Thoracic aorta (tissue), 2 donors: ENCODE measurements at regions not wholly inside any gene's neighbourhood (a gene's known extent, or its start where the extent isn't known, plus 50 kb on each side); places are given as distances from the start of the nearest gene placed in this dataset.
"Not testable (repeated sequence)": the region's sequence is repeated elsewhere in the genome, so short reads cannot be mapped to it uniquely, and the experiment has no call there.

ENCODE experiments used
- ATAC-seq: fragments of 150-250 bp; one replicate; pipeline ENCODE4 v1.8.0; 2017; ENCODE audit warnings: low read depth; ENCODE audit not compliant: insufficient number of reproducible peaks, low FRiP score
- DNase-seq: peaks from one replicate; pipeline ENCODE4 v3.0.0-alpha.2; 2020; ENCODE audit warnings: low spot score
- H3K27ac ChIP-seq, 2 donors: fragments of 200-600 bp; sonication (generic); 1 replicate in 1 of 2; 2 replicates in 1 of 2; pipeline ENCODE4 v1.5.1; 2016; ENCODE audit warnings: mild to moderate bottlenecking in 2 of 2, moderate library complexity in 2 of 2
- H3K27me3 ChIP-seq: fragments of 200-600 bp; sonication (generic); replicated peaks from 2 replicates; pipeline ENCODE4 v1.6.0; 2016; ENCODE audit warnings: mild to moderate bottlenecking; ENCODE audit not compliant: insufficient read depth
- H3K36me3 ChIP-seq: fragments of 200-600 bp; sonication (generic); one replicate; pipeline ENCODE4 v1.5.1; 2016
- H3K4me1 ChIP-seq, 2 donors: fragments of 200-600 bp; sonication (generic); 1 replicate in 1 of 2; 2 replicates in 1 of 2; pipeline versions ENCODE4 v1.5.1 to v1.6.0; 2016; ENCODE audit warnings: low read depth in 2 of 2, mild to moderate bottlenecking in 1 of 2; ENCODE audit not compliant: control insufficient read depth in 1 of 2
- H3K4me3 ChIP-seq: fragments of 200-600 bp; sonication (generic); 2 replicates; pipeline ENCODE4 v1.5.1; 2016; ENCODE audit warnings: mild to moderate bottlenecking
- H3K9me3 ChIP-seq: fragments of 200-600 bp; sonication (generic); 2 replicates; pipeline ENCODE4 v1.5.1; 2016
- TF ChIP-seq, protein P1 (sequence below): fragments of 200-600 bp; sonication (generic); IDR thresholded peaks from one replicate; pipeline ENCODE4 v1.5.1; 2019; ENCODE audit warnings: antibody characterized with exemption

DNA sequence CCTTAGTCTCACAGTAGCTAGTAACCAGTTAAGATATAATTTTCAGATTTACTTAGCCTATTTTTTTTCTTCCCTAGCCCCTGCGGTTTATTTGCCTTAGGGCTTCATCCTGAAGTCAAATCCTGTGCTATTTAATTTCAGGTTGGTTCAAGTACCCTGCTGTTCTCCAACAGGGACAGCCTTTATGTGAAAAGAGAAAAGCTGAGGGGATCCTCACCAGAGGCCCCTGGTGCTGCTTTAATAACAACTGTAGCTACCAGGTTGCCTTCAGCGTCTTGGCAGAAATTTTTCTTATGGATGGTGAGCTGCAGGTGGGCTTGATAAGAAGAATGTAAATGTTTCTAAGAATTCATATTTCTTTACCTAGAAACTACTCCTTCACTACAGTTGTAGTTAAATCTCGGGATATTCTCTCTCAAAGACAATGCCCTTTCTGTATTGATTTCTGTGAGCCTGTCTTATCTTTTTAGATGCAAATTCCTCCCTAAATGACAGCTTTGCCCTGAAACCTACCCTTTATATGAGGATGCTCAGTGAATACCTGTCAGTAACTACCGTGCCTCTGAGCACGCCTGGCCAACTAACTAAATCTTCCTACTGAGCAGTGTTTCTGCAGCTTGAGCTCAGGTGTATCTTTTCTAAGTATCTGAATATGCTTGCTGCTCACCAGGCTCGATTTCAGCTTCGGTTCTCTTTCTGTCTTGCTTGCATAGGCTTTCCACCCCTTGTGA is 320.5 kb downstream of the MMUT start:
- H3K27ac ChIP-seq, result no peak overlapping the region
- DNase-seq, result no peak
- no peaks in the 10 kb centered on the region for H3K9me3 ChIP-seq
- no peaks in the 10 kb centered on the region for H3K36me3 ChIP-seq
- H3K4me1 ChIP-seq, result no peaks in the 10 kb centered on the region
- H3K27me3 ChIP-seq, result no peaks in the 10 kb centered on the region
- TF ChIP-seq, protein P1, sequence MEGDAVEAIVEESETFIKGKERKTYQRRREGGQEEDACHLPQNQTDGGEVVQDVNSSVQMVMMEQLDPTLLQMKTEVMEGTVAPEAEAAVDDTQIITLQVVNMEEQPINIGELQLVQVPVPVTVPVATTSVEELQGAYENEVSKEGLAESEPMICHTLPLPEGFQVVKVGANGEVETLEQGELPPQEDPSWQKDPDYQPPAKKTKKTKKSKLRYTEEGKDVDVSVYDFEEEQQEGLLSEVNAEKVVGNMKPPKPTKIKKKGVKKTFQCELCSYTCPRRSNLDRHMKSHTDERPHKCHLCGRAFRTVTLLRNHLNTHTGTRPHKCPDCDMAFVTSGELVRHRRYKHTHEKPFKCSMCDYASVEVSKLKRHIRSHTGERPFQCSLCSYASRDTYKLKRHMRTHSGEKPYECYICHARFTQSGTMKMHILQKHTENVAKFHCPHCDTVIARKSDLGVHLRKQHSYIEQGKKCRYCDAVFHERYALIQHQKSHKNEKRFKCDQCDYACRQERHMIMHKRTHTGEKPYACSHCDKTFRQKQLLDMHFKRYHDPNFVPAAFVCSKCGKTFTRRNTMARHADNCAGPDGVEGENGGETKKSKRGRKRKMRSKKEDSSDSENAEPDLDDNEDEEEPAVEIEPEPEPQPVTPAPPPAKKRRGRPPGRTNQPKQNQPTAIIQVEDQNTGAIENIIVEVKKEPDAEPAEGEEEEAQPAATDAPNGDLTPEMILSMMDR, result no peak
- ATAC-seq, result no peak
- no peak overlapping the region for H3K4me3 ChIP-seq

DNA sequence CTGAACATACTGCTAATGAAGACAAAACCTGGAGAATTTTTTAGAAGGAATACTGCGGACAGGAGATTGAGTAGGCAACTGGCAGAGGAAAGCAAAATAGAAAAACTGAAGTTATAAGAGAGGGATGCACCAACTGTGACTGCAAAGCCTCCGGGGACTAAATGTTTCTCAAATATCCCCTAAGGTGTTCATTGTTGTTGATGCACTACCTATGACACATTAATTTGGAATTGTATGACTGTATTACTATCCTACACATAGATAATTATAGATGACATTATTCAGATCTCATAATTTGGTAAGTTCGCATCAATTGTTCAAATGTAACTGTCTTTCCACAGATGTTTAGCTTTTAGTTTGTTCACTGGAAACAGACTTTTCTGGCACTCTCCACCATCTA is 341.1 kb downstream of the MMUT start:
- ATAC-seq, result no peak
- TF ChIP-seq, protein P1, result no peak
- Histone ChIP-seq H3K4me1 (no peaks in the 10 kb centered on the region), H3K9me3 (no peaks in the 10 kb centered on the region), H3K36me3 (no peaks in the 10 kb centered on the region), H3K27ac (no peak overlapping the region), H3K27me3 (no peaks in the 10 kb centered on the region), H3K4me3 (no peak overlapping the region)
- DNase-seq, result no peak

DNA sequence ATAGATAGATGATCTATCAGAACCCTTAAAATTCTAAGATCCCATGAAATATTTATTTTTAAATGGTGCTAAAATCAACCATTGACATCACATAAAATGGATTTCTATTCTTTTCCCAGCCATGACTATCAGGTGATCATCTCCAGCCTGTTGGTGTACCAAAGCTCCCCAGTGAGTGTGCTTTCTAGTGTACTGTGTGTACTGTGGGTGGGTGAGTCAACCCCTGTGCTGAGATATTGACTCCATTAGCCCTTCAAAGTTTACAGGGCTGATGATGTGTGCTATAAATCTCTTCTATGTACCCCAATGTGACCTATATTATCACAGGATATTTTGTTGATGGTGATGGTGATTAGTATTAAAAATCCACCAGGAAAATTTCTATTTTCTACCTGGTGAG is 344.6 kb downstream of the MMUT start:
- Histone ChIP-seq H3K27ac (no peak overlapping the region), H3K4me3 (no peak overlapping the region), H3K4me1 (no peaks in the 10 kb centered on the region), H3K9me3 (no peaks in the 10 kb centered on the region), H3K36me3 (no peaks in the 10 kb centered on the region), H3K27me3 (no peaks in the 10 kb centered on the region)
- TF ChIP-seq, protein P1, result no peak
- no peak for DNase-seq
- ATAC-seq, result no peak

DNA sequence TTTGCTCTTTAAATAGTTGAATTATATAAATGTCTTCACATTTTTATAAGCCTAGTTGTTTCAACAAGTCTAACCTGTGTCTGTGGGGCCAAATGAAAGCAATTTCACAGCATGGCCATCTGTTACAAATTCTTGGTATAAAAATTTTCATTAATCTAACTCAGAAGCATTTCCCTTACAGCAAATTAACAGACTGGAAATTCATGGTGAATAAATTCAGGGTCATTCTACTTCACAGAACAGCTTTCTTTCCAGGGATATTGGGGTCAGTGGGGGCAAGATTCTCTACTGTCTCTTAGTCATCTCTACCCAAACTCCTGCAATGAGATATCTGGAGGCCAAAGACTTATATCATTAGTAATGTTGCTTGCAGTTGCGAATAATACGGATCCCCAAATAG is 352.1 kb downstream of the MMUT start:
- no peaks in the 10 kb centered on the region for H3K9me3 ChIP-seq
- H3K4me1 ChIP-seq, result no peaks in the 10 kb centered on the region
- no peak overlapping the region for H3K27ac ChIP-seq
- TF ChIP-seq, protein P1, result no peak
- ATAC-seq, result no peak
- DNase-seq, result no peak
- no peaks in the 10 kb centered on the region for H3K36me3 ChIP-seq
- no peak overlapping the region for H3K4me3 ChIP-seq
- H3K27me3 ChIP-seq, result no peaks in the 10 kb centered on the region

DNA sequence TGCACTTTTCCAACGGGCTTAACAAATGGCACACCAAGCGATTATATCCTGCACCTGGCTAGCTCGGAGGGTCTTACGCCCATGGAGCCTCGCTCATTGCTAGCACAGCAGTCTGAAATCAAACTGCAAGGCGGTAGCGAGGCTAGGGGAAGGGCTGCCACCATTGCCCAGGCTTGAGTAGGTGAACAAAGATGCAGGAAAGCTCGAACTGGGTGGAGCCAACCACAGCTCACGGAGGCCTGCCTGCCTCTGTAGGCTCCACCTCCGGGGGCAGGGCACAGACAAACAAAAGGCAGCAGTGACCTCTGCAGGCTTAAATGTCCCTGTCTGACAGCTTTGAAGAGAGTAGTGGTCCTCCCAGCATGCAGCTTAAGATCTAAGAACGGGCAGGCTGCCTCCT is 365.4 kb downstream of the MMUT start:
- not testable (repeated sequence) for H3K27me3 ChIP-seq, DNase-seq, ATAC-seq

DNA sequence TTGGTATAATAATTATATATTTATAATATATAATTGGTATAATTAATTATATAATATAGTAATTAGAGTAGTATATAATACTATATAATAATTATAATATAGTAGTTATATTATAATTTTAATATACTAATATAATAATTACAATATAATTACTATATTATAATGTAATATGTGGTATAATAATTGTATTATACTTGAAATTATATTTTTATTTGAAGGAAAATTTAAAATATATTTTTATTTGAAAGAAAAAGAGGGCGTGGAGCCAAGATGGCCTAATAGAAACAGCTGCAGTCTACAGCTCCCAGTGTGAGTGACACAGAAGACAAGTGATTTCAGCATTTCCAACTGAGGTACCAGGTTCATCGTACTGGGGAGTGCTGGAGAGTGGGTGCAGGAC is 365.9 kb downstream of the MMUT start:
- no peak for ATAC-seq
- no peak for DNase-seq
- H3K4me3 ChIP-seq, result no peak overlapping the region
- no peaks in the 10 kb centered on the region for H3K27me3 ChIP-seq
- H3K4me1 ChIP-seq, result no peaks in the 10 kb centered on the region
- TF ChIP-seq, protein P1, result no peak
- no peaks in the 10 kb centered on the region for H3K9me3 ChIP-seq
- no peaks in the 10 kb centered on the region for H3K36me3 ChIP-seq
- H3K27ac ChIP-seq, result no peak overlapping the region

More for the DNA sequence above, 365.4 kb downstream of the MMUT start:
- H3K9me3 ChIP-seq, H3K4me3 ChIP-seq, H3K36me3 ChIP-seq, H3K4me1 ChIP-seq, H3K27ac ChIP-seq: not testable (repeated sequence)
